Neural progenitor cell (in vitro differentiated cells): ENCODE measurements at regions not wholly inside any gene's neighbourhood (a gene's known extent, or its start where the extent isn't known, plus 50 kb on each side); places are given as distances from the start of the nearest gene placed in this dataset.
A peak's percentile ranks its signal among the peaks of the same experiment; 100 is the strongest.

Experiments
- DNase-seq: peaks from one replicate; pipeline ENCODE4 v3.0.0-alpha.2; 2016; ENCODE audit warnings: low spot score
- H2AFZ ChIP-seq: fragments of 200-600 bp; sonication (generic); replicated peaks from 2 replicates; pipeline ENCODE4 v1.6.1; 2016; ENCODE audit warnings: antibody characterized with exemption
- H3F3A ChIP-seq: fragments of 200-600 bp; sonication (generic); 2 replicates; pipeline ENCODE4 v1.6.1; 2016; ENCODE audit warnings: antibody characterized with exemption, low read depth
- H3K27ac ChIP-seq: fragments of 200-600 bp; sonication (generic); 2 replicates; pipeline ENCODE4 v1.5.1; 2016; ENCODE audit warnings: mild to moderate bottlenecking
- H3K27me3 ChIP-seq: fragments of 200-600 bp; sonication (generic); 2 replicates; pipeline ENCODE4 v1.6.1; 2016; ENCODE audit warnings: mild to moderate bottlenecking, moderate library complexity
- H3K36me3 ChIP-seq: fragments of 200-600 bp; sonication (generic); 2 replicates; pipeline ENCODE4 v1.5.1; 2016
- H3K4me1 ChIP-seq: fragments of 200-600 bp; sonication (generic); 2 replicates; pipeline ENCODE4 v1.6.1; 2016; ENCODE audit warnings: mixed run types
- H3K4me2 ChIP-seq: fragments of 200-600 bp; sonication (generic); 2 replicates; pipeline ENCODE4 v1.6.1; 2016
- H3K4me3 ChIP-seq: fragments of 200-600 bp; sonication (generic); 2 replicates; pipeline ENCODE4 v1.5.1; 2016
- H3K79me2 ChIP-seq: fragments of 200-600 bp; sonication (generic); 2 replicates; pipeline ENCODE4 v1.6.1; 2016; ENCODE audit warnings: low read depth
- H3K9ac ChIP-seq: fragments of 200-600 bp; sonication (generic); 2 replicates; pipeline ENCODE4 v1.6.1; 2016
- H3K9me3 ChIP-seq: fragments of 200-600 bp; sonication (generic); 2 replicates; pipeline ENCODE4 v1.5.1; 2016; ENCODE audit warnings: low read depth
- H4K20me1 ChIP-seq: fragments of 200-600 bp; sonication (generic); 2 replicates; pipeline ENCODE4 v1.6.1; 2016; ENCODE audit warnings: low read depth
- H3K27ac Mint-ChIP-seq: 3 replicates; pipeline ENCODE4 v1.8.0; 2021; ENCODE audit warnings: mixed read lengths
- H3K27me3 Mint-ChIP-seq: 2 replicates; pipeline ENCODE4 v1.8.0; 2022; ENCODE audit warnings: low read depth, mild to moderate bottlenecking, inconsistent platforms, moderate library complexity, mixed read lengths; ENCODE audit not compliant: insufficient read depth
- H3K36me3 Mint-ChIP-seq: 3 replicates; pipeline ENCODE4 v1.8.0; 2021; ENCODE audit warnings: mixed read lengths
- H3K4me1 Mint-ChIP-seq: 3 replicates; pipeline ENCODE4 v1.8.0; 2021; ENCODE audit warnings: mixed read lengths
- H3K4me3 Mint-ChIP-seq: 3 replicates; pipeline ENCODE4 v1.8.0; 2021; ENCODE audit warnings: mild to moderate bottlenecking, moderate library complexity, mixed read lengths
- H3K9me3 Mint-ChIP-seq: 3 replicates; pipeline ENCODE4 v1.8.0; 2020; ENCODE audit warnings: mixed read lengths
- CTCF ChIP-seq: fragments of 200-600 bp; sonication (generic); IDR thresholded peaks from 2 replicates; pipeline ENCODE4 v1.5.1; 2017; ENCODE audit warnings: antibody characterized with exemption, mild to moderate bottlenecking
- EZH2 ChIP-seq: fragments of 200-600 bp; sonication (generic); IDR thresholded peaks from 2 replicates; pipeline ENCODE4 v1.6.1; 2017; ENCODE audit warnings: antibody characterized with exemption, mild to moderate bottlenecking, moderate library complexity
- EZH2phosphoT487 ChIP-seq: fragments of 200-600 bp; sonication (generic); IDR thresholded peaks from 2 replicates; pipeline ENCODE4 v1.6.1; 2017; ENCODE audit warnings: antibody characterized with exemption

GRCh38 chr10:44176311-44176710, 208.6 kb downstream of the CXCL12 start:
- no peak for TF ChIP-seq EZH2phosphoT487
- TF ChIP-seq CTCF: no peak
- TF ChIP-seq EZH2: no peak
- H3K4me3 ChIP-seq: no peak overlapping the region
- H3K4me1 ChIP-seq: peaks cover 4% of the 10 kb centered on the region
- H4K20me1 ChIP-seq: no peaks in the 10 kb centered on the region
- H3K9me3 ChIP-seq: no peaks in the 10 kb centered on the region
- Mint-ChIP-seq H3K36me3 (no peaks in the 10 kb centered on the region), H3K9me3 (no peaks in the 10 kb centered on the region), H3K27me3 (peaks cover 7% of the 10 kb centered on the region), H3K4me3 (no peak overlapping the region), H3K4me1 (peaks cover 21% of the 10 kb centered on the region), H3K27ac (no peak overlapping the region)
- H3F3A ChIP-seq: no peaks in the 10 kb centered on the region
- DNase-seq: no peak
- H2AFZ ChIP-seq: no peak overlapping the region
- H3K36me3 ChIP-seq: no peaks in the 10 kb centered on the region
- no peak overlapping the region for H3K4me2 ChIP-seq
- H3K9ac ChIP-seq: no peak overlapping the region
- H3K79me2 ChIP-seq: no peaks in the 10 kb centered on the region
- H3K27ac ChIP-seq: no peak overlapping the region
- no peaks in the 10 kb centered on the region for H3K27me3 ChIP-seq

- Histone ChIP-seq H3K27me3 (no peaks in the 10 kb centered on the region), H3K4me2 (no peak overlapping the region), H3F3A (no peaks in the 10 kb centered on the region), H3K27ac (no peak overlapping the region), H3K79me2 (no peaks in the 10 kb centered on the region), H4K20me1 (no peaks in the 10 kb centered on the region), H3K4me3 (no peak overlapping the region), H3K9ac (no peak overlapping the region), H3K36me3 (no peaks in the 10 kb centered on the region), H2AFZ (no peak overlapping the region), H3K9me3 (no peaks in the 10 kb centered on the region), H3K4me1 (peaks cover 4% of the 10 kb centered on the region)
- TF ChIP-seq EZH2phosphoT487: no peak
- no peak for TF ChIP-seq EZH2
- TF ChIP-seq CTCF: no peak
- H3K27ac Mint-ChIP-seq: peak overlapping the region; percentile 1
- DNase-seq: no peak
- peaks cover 3% of the 10 kb centered on the region for H3K4me1 Mint-ChIP-seq
- H3K27me3 Mint-ChIP-seq: peaks cover 7% of the 10 kb centered on the region
- no peaks in the 10 kb centered on the region for H3K9me3 Mint-ChIP-seq
- H3K36me3 Mint-ChIP-seq: no peaks in the 10 kb centered on the region
- no peak overlapping the region for H3K4me3 Mint-ChIP-seq
Observed at GRCh38 chr10:44173608-44173894, 211.3 kb downstream of the CXCL12 start.

GRCh38 chr10:44172883-44173607, 211.9 kb downstream of the CXCL12 start:
- DNase-seq: no peak
- Histone ChIP-seq H3K4me3 (no peak overlapping the region), H3K36me3 (no peaks in the 10 kb centered on the region), H3K4me1 (peaks cover 4% of the 10 kb centered on the region), H4K20me1 (no peaks in the 10 kb centered on the region), H3K27me3 (no peaks in the 10 kb centered on the region), H3F3A (no peaks in the 10 kb centered on the region), H3K27ac (no peak overlapping the region), H3K79me2 (no peaks in the 10 kb centered on the region), H2AFZ (no peak overlapping the region), H3K9me3 (no peaks in the 10 kb centered on the region), H3K4me2 (no peak overlapping the region), H3K9ac (no peak overlapping the region)
- H3K27me3 Mint-ChIP-seq: peaks cover 7% of the 10 kb centered on the region
- H3K4me3 Mint-ChIP-seq: no peak overlapping the region
- no peaks in the 10 kb centered on the region for H3K36me3 Mint-ChIP-seq
- H3K27ac Mint-ChIP-seq: peak overlapping the region; percentile 1
- TF ChIP-seq EZH2: no peak
- TF ChIP-seq CTCF: no peak
- TF ChIP-seq EZH2phosphoT487: no peak
- no peaks in the 10 kb centered on the region for H3K9me3 Mint-ChIP-seq
- peaks cover 3% of the 10 kb centered on the region for H3K4me1 Mint-ChIP-seq
